ENCODE measurements at regions not wholly inside any gene's neighbourhood (a gene's known extent, or its start where the extent isn't known, plus 50 kb on each side); places are given as distances from the start of the nearest gene placed in this dataset.
A peak's percentile ranks its signal among the peaks of the same experiment; 100 is the strongest.

- POLR2A ChIA-PET: no interaction called here
- CTCF ChIA-PET: no interaction called here
Observed at GRCh38 chr13:109979228-109979627, 192.8 kb upstream of the IRS2 start.

GRCh38 chr13:109977212-109977968 lies 191.0 kb upstream of the IRS2 start:
- TF ChIP-seq, protein P1, sequence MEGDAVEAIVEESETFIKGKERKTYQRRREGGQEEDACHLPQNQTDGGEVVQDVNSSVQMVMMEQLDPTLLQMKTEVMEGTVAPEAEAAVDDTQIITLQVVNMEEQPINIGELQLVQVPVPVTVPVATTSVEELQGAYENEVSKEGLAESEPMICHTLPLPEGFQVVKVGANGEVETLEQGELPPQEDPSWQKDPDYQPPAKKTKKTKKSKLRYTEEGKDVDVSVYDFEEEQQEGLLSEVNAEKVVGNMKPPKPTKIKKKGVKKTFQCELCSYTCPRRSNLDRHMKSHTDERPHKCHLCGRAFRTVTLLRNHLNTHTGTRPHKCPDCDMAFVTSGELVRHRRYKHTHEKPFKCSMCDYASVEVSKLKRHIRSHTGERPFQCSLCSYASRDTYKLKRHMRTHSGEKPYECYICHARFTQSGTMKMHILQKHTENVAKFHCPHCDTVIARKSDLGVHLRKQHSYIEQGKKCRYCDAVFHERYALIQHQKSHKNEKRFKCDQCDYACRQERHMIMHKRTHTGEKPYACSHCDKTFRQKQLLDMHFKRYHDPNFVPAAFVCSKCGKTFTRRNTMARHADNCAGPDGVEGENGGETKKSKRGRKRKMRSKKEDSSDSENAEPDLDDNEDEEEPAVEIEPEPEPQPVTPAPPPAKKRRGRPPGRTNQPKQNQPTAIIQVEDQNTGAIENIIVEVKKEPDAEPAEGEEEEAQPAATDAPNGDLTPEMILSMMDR (IDR thresholded peaks at IDR 0.05; ENCODE audit: insufficient read depth in 1 of 2, low read depth in 1 of 2, low read length in 1 of 2, severe bottlenecking in 1 of 2, unreplicated experiment in 1 of 2): no peak
- no peak overlapping the region for H3K27ac Mint-ChIP-seq (ENCODE audit: unreplicated experiment)
- no peaks in the 10 kb centered on the region for H3K36me3 Mint-ChIP-seq (ENCODE audit: insufficient read depth, unreplicated experiment)
- intact Hi-C loops (cut with micrococcal nuclease; ENCODE audit: unreplicated experiment): no loop called here
- H3K9me3 Mint-ChIP-seq (ENCODE audit: unreplicated experiment): no peaks in the 10 kb centered on the region
- Histone ChIP-seq H3K4me3 (ENCODE audit: low read depth, low read length) (no peak overlapping the region), H3K4me1 (no peaks in the 10 kb centered on the region), H3K36me3 (ENCODE audit: control insufficient read depth, insufficient read depth, low read length) (no peaks in the 10 kb centered on the region), H3K27me3 (replicated peaks; ENCODE audit: control insufficient read depth, insufficient read depth, low read length) (no peaks in the 10 kb centered on the region), H3K9me3 (no peaks in the 10 kb centered on the region)
- H3K27me3 Mint-ChIP-seq (ENCODE audit: insufficient read depth, unreplicated experiment): no peaks in the 10 kb centered on the region
- BruUV-seq (replicated peaks): no TSS peak
- H3K4me3 Mint-ChIP-seq (ENCODE audit: unreplicated experiment): no peak overlapping the region
- H3K4me1 Mint-ChIP-seq (ENCODE audit: low read depth, unreplicated experiment): no peaks in the 10 kb centered on the region
- POLR2A ChIA-PET: no interaction called here
- CTCF ChIA-PET: no interaction called here
- no peak for DNase-seq

More at GRCh38 chr13:109979228-109979627, 192.8 kb upstream of the IRS2 start:
- Mint-ChIP-seq H3K4me1 (ENCODE audit: low read depth, unreplicated experiment) (no peaks in the 10 kb centered on the region), H3K27ac (ENCODE audit: unreplicated experiment) (no peak overlapping the region), H3K4me3 (ENCODE audit: unreplicated experiment) (no peak overlapping the region), H3K9me3 (ENCODE audit: unreplicated experiment) (no peaks in the 10 kb centered on the region), H3K27me3 (ENCODE audit: insufficient read depth, unreplicated experiment) (no peaks in the 10 kb centered on the region), H3K36me3 (ENCODE audit: insufficient read depth, unreplicated experiment) (no peaks in the 10 kb centered on the region)
- intact Hi-C loops (cut with micrococcal nuclease; ENCODE audit: unreplicated experiment): no loop called here
- Histone ChIP-seq H3K36me3 (ENCODE audit: control insufficient read depth, insufficient read depth, low read length) (no peaks in the 10 kb centered on the region), H3K27me3 (replicated peaks; ENCODE audit: control insufficient read depth, insufficient read depth, low read length) (no peaks in the 10 kb centered on the region), H3K9me3 (no peaks in the 10 kb centered on the region), H3K4me3 (ENCODE audit: low read depth, low read length) (no peak overlapping the region), H3K4me1 (no peaks in the 10 kb centered on the region)
- TF ChIP-seq, protein P1 (IDR thresholded peaks at IDR 0.05; ENCODE audit: insufficient read depth in 1 of 2, low read depth in 1 of 2, low read length in 1 of 2, severe bottlenecking in 1 of 2, unreplicated experiment in 1 of 2): no peak
- BruUV-seq (replicated peaks): no TSS peak
- DNase-seq: peak in 1 of 2 experiments; percentile 15

DNA sequence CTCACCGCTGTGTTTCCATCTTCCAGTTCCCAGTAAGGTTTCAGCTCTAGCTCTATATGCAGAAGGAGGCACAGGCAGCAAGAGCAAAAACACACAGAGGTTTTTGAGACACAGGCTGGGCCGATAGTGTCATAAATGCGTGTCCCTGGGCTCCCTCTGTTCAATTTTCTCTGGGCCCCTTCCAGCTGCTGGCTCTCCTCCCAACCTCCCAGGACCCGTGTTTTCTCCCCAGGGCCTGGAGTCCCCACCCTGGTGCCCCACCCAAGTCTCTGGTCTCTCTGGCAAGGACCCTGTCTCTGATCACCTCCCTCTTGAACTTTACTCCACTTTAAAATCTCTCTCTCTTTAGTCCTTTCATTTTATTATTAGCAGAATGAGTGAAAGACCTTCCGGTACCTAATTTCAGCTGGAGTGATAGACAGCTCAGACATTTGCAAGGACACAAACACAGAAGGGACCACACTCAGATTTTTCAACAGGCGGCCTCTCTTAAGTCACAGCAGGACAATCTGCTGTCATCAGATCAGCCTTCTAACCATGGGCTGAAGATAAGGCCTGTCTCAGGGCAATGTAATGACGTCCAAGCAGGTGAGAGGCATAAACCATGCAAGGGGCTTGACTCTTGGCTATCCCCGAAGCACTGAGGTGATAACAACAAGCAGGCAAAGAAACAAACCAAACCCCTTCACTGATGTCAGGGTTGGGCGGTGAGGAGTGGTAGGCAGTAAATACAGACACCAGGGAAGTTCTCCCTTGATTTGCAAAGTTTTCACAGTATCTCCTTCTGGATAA lies 190.0 kb upstream of the IRS2 start:
- Histone ChIP-seq H3K36me3 (ENCODE audit: control insufficient read depth, insufficient read depth, low read length) (no peaks in the 10 kb centered on the region), H3K4me1 (no peaks in the 10 kb centered on the region), H3K27me3 (replicated peaks; ENCODE audit: control insufficient read depth, insufficient read depth, low read length) (no peaks in the 10 kb centered on the region), H3K4me3 (ENCODE audit: low read depth, low read length) (no peak overlapping the region), H3K9me3 (no peaks in the 10 kb centered on the region)
- TF ChIP-seq, protein P1 (IDR thresholded peaks at IDR 0.05; ENCODE audit: insufficient read depth in 1 of 2, low read depth in 1 of 2, low read length in 1 of 2, severe bottlenecking in 1 of 2, unreplicated experiment in 1 of 2): no peak
- intact Hi-C loops (cut with micrococcal nuclease; ENCODE audit: unreplicated experiment): no loop called here
- Mint-ChIP-seq H3K36me3 (ENCODE audit: insufficient read depth, unreplicated experiment) (no peaks in the 10 kb centered on the region), H3K27ac (ENCODE audit: unreplicated experiment) (no peak overlapping the region), H3K4me3 (ENCODE audit: unreplicated experiment) (no peak overlapping the region), H3K9me3 (ENCODE audit: unreplicated experiment) (no peaks in the 10 kb centered on the region), H3K4me1 (ENCODE audit: low read depth, unreplicated experiment) (no peaks in the 10 kb centered on the region), H3K27me3 (ENCODE audit: insufficient read depth, unreplicated experiment) (no peaks in the 10 kb centered on the region)
- POLR2A ChIA-PET: no interaction called here
- CTCF ChIA-PET: no interaction called here
- BruUV-seq (replicated peaks): no TSS peak
- no peak for DNase-seq
